AG10803 (cell line): ENCODE measurements at regions not wholly inside any gene's neighbourhood (a gene's known extent, or its start where the extent isn't known, plus 50 kb on each side); places are given as distances from the start of the nearest gene placed in this dataset.

ENCODE experiments used
- DNase-seq: peaks from one replicate; pipeline ENCODE4 v3.0.0; 2010; ENCODE audit warnings: low read depth
- H3K4me3 ChIP-seq: 2 replicates; pipeline ENCODE4 v1.5.1; 2011; ENCODE audit warnings: mild to moderate bottlenecking, low read length, control low read depth
- TF ChIP-seq, protein P1 (sequence below): conservative IDR thresholded peaks from 2 replicates; pipeline ENCODE4 v1.5.1; 2011; ENCODE audit warnings: mild to moderate bottlenecking, low read length, control low read depth, inconsistent platforms

GRCh38 chr3:135739779-135740178 is 225.7 kb upstream of the PPP2R3A start:
- TF ChIP-seq, protein P1, sequence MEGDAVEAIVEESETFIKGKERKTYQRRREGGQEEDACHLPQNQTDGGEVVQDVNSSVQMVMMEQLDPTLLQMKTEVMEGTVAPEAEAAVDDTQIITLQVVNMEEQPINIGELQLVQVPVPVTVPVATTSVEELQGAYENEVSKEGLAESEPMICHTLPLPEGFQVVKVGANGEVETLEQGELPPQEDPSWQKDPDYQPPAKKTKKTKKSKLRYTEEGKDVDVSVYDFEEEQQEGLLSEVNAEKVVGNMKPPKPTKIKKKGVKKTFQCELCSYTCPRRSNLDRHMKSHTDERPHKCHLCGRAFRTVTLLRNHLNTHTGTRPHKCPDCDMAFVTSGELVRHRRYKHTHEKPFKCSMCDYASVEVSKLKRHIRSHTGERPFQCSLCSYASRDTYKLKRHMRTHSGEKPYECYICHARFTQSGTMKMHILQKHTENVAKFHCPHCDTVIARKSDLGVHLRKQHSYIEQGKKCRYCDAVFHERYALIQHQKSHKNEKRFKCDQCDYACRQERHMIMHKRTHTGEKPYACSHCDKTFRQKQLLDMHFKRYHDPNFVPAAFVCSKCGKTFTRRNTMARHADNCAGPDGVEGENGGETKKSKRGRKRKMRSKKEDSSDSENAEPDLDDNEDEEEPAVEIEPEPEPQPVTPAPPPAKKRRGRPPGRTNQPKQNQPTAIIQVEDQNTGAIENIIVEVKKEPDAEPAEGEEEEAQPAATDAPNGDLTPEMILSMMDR = no peak

GRCh38 chr3:135740211-135740610 is 225.3 kb upstream of the PPP2R3A start:
- TF ChIP-seq, protein P1 = no peak
- H3K4me3 ChIP-seq = no peak overlapping the region
- DNase-seq = no peak

More at GRCh38 chr3:135739779-135740178, 225.7 kb upstream of the PPP2R3A start:
- DNase-seq = no peak
- no peak overlapping the region for H3K4me3 ChIP-seq

DNA sequence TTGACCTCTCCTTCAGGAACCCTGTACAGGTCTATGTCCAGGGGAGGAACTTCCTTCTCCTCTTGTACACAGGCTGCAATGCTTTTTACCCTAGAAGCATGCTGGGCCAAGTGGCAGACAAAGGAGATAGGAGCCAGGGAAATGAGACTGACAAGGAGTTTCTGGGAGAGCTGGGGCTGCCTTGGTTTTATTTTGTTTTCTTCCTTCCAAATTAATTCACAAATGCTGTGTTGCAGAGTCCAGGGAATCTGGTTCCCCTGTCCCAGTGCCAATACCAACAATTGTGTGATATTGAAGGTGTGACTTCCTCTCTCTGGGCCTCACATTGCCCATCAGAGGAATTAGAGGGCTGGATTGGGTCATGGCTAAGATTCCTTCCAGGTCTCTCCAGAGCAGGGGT is 224.8 kb upstream of the PPP2R3A start:
- TF ChIP-seq, protein P1 = no peak
- no peak overlapping the region for H3K4me3 ChIP-seq
- DNase-seq = no peak

- H3K4me3 ChIP-seq = no peak overlapping the region
- TF ChIP-seq, protein P1 = no peak
- DNase-seq = no peak
Measured at GRCh38 chr3:135751991-135752390, 213.5 kb upstream of the PPP2R3A start.

DNA sequence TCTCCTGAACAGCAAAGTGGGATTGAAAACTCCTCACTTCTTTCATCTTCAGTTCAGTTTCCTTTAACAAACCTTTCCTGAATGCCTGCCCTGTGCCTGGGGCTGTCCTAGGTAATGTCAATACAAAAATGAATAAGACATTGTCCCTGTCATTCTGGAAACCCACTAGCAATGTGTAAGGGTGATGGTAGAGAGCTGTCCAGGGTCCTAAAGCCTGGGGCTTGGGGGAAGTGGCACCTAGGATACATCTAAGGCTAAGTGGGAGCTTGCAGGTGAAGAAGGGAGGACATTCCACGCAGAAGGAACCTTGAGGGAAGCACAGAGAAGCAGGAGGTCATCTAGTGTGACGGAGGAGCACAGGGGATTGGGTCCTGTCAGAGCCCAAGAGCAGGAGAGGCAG is 212.7 kb upstream of the PPP2R3A start:
- no peak overlapping the region for H3K4me3 ChIP-seq
- TF ChIP-seq, protein P1 = no peak
- DNase-seq = no peak

- TF ChIP-seq, protein P1 = no peak
- no peak for DNase-seq
Measured at GRCh38 chr3:135753506-135753905, 212.0 kb upstream of the PPP2R3A start.

DNA sequence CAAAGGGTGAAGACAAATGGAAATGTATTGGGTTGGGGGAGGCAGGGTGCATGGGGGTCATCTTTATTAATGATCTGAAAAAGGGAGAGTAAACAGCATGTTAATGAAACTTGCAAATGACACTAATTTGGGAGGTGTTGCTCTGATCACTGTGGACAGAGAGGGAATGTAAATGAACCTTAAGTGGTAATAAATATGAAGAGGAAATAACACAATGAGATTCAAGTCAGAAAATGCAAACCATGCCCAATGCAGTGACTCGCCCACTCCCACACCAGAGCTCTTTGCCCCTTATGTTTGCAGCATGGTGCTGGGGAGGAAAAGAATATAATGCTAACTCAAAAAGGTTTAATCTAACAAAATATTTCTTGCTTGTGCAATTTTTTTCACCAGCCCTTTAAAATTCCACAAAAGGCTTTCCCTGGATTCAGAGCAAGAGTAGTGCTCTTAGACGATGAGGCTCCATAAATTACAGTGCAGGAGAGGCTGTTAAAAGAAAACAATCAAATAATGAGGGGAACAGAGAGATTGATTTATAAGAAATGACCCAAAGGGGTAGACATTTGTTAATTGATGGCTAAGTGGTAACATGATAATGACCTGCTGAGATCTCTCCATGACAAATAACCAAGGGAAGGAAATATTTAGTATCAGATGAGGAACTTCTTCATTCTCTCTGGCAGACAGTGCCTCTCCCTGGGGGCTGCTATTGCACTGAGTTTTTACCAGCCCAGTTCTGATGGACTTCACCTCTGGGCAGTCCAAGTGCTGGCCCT is 210.0 kb upstream of the PPP2R3A start:
- H3K4me3 ChIP-seq = no peak overlapping the region
- TF ChIP-seq, protein P1 = no peak
- no peak for DNase-seq

More at GRCh38 chr3:135753506-135753905, 212.0 kb upstream of the PPP2R3A start:
- no peak overlapping the region for H3K4me3 ChIP-seq
